Cardiac fibroblast (primary cell): ENCODE measurements at regions not wholly inside any gene's neighbourhood (a gene's known extent, or its start where the extent isn't known, plus 50 kb on each side); places are given as distances from the start of the nearest gene placed in this dataset.
A peak's percentile ranks its signal among the peaks of the same experiment; 100 is the strongest.

ENCODE experiments used
- DNase-seq, 2 donors: peaks; one replicate each; pipeline versions ENCODE4 v3.0.0 to v3.0.0-alpha.2; 2010; ENCODE audit warnings: low read depth in 2 of 2
- H3K4me3 ChIP-seq, 2 donors: replicated peaks in 1 of 2; 1 replicate in 1 of 2; 2 replicates in 1 of 2; pipeline ENCODE4 v1.5.1; 2011; ENCODE audit warnings: low read depth in 2 of 2, low read length in 2 of 2, mild to moderate bottlenecking in 2 of 2, moderate library complexity in 1 of 2
- CTCF ChIP-seq: IDR thresholded peaks from one replicate; pipeline ENCODE4 v1.5.1; 2011; ENCODE audit warnings: low read depth, mild to moderate bottlenecking, low read length, inconsistent platforms

GRCh38 chr16:63896383-63897109 is 1225.3 kb downstream of the CDH11 start:
- no peak for TF ChIP-seq CTCF
- no peak for DNase-seq
- H3K4me3 ChIP-seq: no peak overlapping the region

- DNase-seq: no peak
- no peak overlapping the region for H3K4me3 ChIP-seq
- no peak for TF ChIP-seq CTCF
These were observed 1231.1 kb downstream of the CDH11 start for GRCh38 chr16:63890723-63891122.

- no peak overlapping the region for H3K4me3 ChIP-seq
- peak; percentile 15 to 71 for DNase-seq
- no peak for TF ChIP-seq CTCF
These were observed 1231.8 kb downstream of the CDH11 start for GRCh38 chr16:63890081-63890480.

- H3K4me3 ChIP-seq: no peak overlapping the region
- DNase-seq: no peak
- TF ChIP-seq CTCF: no peak
These were observed 1238.8 kb downstream of the CDH11 start for GRCh38 chr16:63883091-63883490.

- H3K4me3 ChIP-seq: no peak overlapping the region
- DNase-seq: no peak
- no peak for TF ChIP-seq CTCF
These were observed 1239.3 kb downstream of the CDH11 start for GRCh38 chr16:63882576-63882975.

GRCh38 chr16:63880948-63881347 is 1240.9 kb downstream of the CDH11 start:
- TF ChIP-seq CTCF: no peak
- no peak for DNase-seq
- no peak overlapping the region for H3K4me3 ChIP-seq

GRCh38 chr16:63877401-63877800 is 1244.5 kb downstream of the CDH11 start:
- no peak overlapping the region for H3K4me3 ChIP-seq
- no peak for DNase-seq
- no peak for TF ChIP-seq CTCF
